Thoracic aorta (tissue), 2 donors: ENCODE measurements at regions not wholly inside any gene's neighbourhood (a gene's known extent, or its start where the extent isn't known, plus 50 kb on each side); places are given as distances from the start of the nearest gene placed in this dataset.

Experiments
- ATAC-seq: fragments of 150-250 bp; one replicate; pipeline ENCODE4 v1.8.0; 2017; ENCODE audit warnings: low read depth; ENCODE audit not compliant: insufficient number of reproducible peaks, low FRiP score
- DNase-seq: peaks from one replicate; pipeline ENCODE4 v3.0.0-alpha.2; 2020; ENCODE audit warnings: low spot score
- H3K27ac ChIP-seq, 2 donors: fragments of 200-600 bp; sonication (generic); 1 replicate in 1 of 2; 2 replicates in 1 of 2; pipeline ENCODE4 v1.5.1; 2016; ENCODE audit warnings: mild to moderate bottlenecking in 2 of 2, moderate library complexity in 2 of 2
- H3K27me3 ChIP-seq: fragments of 200-600 bp; sonication (generic); replicated peaks from 2 replicates; pipeline ENCODE4 v1.6.0; 2016; ENCODE audit warnings: mild to moderate bottlenecking; ENCODE audit not compliant: insufficient read depth
- H3K36me3 ChIP-seq: fragments of 200-600 bp; sonication (generic); one replicate; pipeline ENCODE4 v1.5.1; 2016
- H3K4me1 ChIP-seq, 2 donors: fragments of 200-600 bp; sonication (generic); 1 replicate in 1 of 2; 2 replicates in 1 of 2; pipeline versions ENCODE4 v1.5.1 to v1.6.0; 2016; ENCODE audit warnings: low read depth in 2 of 2, mild to moderate bottlenecking in 1 of 2; ENCODE audit not compliant: control insufficient read depth in 1 of 2
- H3K4me3 ChIP-seq: fragments of 200-600 bp; sonication (generic); 2 replicates; pipeline ENCODE4 v1.5.1; 2016; ENCODE audit warnings: mild to moderate bottlenecking
- H3K9me3 ChIP-seq: fragments of 200-600 bp; sonication (generic); 2 replicates; pipeline ENCODE4 v1.5.1; 2016
- CTCF ChIP-seq: fragments of 200-600 bp; sonication (generic); IDR thresholded peaks from one replicate; pipeline ENCODE4 v1.5.1; 2019; ENCODE audit warnings: antibody characterized with exemption

- DNase-seq (no peak), ATAC-seq (no peak)
- TF ChIP-seq CTCF: no peak
- H3K9me3 ChIP-seq: no peaks in the 10 kb centered on the region
- no peaks in the 10 kb centered on the region for H3K4me1 ChIP-seq
- no peaks in the 10 kb centered on the region for H3K36me3 ChIP-seq
- no peak overlapping the region for H3K27ac ChIP-seq
- no peak overlapping the region for H3K4me3 ChIP-seq
- no peaks in the 10 kb centered on the region for H3K27me3 ChIP-seq
Measured at GRCh38 chr6:113205553-113205952, 651.6 kb upstream of the MARCKS start.

DNA sequence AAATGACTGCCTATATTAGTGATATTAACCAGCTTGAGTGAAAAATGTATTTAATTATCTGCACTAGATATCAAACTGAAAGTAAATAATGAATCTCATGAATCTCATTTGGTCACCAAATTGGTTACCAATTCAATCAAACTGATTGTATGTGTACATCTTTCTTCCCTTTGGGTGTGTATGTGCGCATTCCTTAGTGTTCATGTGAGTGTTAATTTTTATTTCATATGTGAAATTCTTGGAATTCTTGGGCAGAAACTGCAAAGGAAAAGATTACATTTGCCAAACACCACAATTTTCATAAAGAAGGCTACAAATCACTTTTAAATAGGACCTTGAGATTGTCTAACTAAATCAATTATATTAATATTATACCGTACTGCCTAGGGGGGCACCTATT lies 648.4 kb upstream of the MARCKS start:
- Histone ChIP-seq H3K4me1 (no peaks in the 10 kb centered on the region), H3K27ac (no peak overlapping the region), H3K9me3 (no peaks in the 10 kb centered on the region), H3K4me3 (no peak overlapping the region), H3K27me3 (no peaks in the 10 kb centered on the region), H3K36me3 (no peaks in the 10 kb centered on the region)
- DNase-seq (no peak), ATAC-seq (no peak)
- no peak for TF ChIP-seq CTCF

GRCh38 chr6:113209315-113209714 lies 647.8 kb upstream of the MARCKS start:
- H3K27ac ChIP-seq: no peak overlapping the region
- H3K4me1 ChIP-seq: no peaks in the 10 kb centered on the region
- no peaks in the 10 kb centered on the region for H3K9me3 ChIP-seq
- no peak for DNase-seq
- TF ChIP-seq CTCF: no peak
- H3K27me3 ChIP-seq: no peaks in the 10 kb centered on the region
- no peak overlapping the region for H3K4me3 ChIP-seq
- no peak for ATAC-seq
- no peaks in the 10 kb centered on the region for H3K36me3 ChIP-seq

GRCh38 chr6:113211170-113211569 lies 646.0 kb upstream of the MARCKS start:
- Histone ChIP-seq H3K27ac (no peak overlapping the region), H3K36me3 (no peaks in the 10 kb centered on the region), H3K27me3 (no peaks in the 10 kb centered on the region), H3K9me3 (no peaks in the 10 kb centered on the region), H3K4me3 (no peak overlapping the region), H3K4me1 (no peaks in the 10 kb centered on the region)
- TF ChIP-seq CTCF: no peak
- no peak for ATAC-seq
- DNase-seq: no peak

GRCh38 chr6:113219783-113220182 lies 637.4 kb upstream of the MARCKS start:
- Histone ChIP-seq H3K36me3 (no peaks in the 10 kb centered on the region), H3K9me3 (no peaks in the 10 kb centered on the region), H3K27ac (no peak overlapping the region), H3K27me3 (no peaks in the 10 kb centered on the region), H3K4me3 (no peak overlapping the region), H3K4me1 (no peaks in the 10 kb centered on the region)
- no peak for ATAC-seq
- TF ChIP-seq CTCF: no peak
- DNase-seq: no peak
